ENCODE measurements at regions not wholly inside any gene's neighbourhood (a gene's known extent, or its start where the extent isn't known, plus 50 kb on each side); places are given as distances from the start of the nearest gene placed in this dataset.
A peak's percentile ranks its signal among the peaks of the same experiment; 100 is the strongest.
"Not testable (repeated sequence)": the region's sequence is repeated elsewhere in the genome, so short reads cannot be mapped to it uniquely, and the experiment has no call there.

DNA sequence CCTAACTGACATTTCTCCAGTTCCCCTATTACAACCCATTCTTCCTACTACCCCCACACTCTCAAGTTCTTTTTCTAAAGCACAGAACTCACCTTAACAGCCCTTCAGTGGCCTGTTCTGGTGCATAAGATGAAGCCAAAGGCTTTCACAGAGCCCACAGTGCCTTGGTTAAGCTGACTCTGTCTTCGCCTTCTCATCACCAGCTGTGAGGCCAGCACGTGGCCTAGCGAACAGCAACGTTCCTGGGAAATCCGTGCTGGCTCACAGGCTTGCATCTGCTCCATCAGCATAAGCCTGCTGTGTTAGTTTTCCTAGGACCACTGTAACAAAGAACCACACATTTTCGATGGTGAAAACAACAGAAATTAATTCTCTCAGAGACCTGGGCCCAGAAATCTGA is 67.9 kb upstream of the LPAR1 start:
- no peak for TF ChIP-seq PAX5 (IDR thresholded peaks at IDR 0.05; ENCODE audit: insufficient read depth, low read length, severe bottlenecking)
- TF ChIP-seq SPI1 (IDR thresholded peaks at IDR 0.05; ENCODE audit: low read depth, low read length), result no peak
- TF ChIP-seq POLR2AphosphoS5 (IDR thresholded peaks at IDR 0.05; ENCODE audit: low read depth, low read length), result no peak
- no peak for TF ChIP-seq POLR2A (IDR thresholded peaks at IDR 0.05; ENCODE audit: low read depth, low read length)
- no peak for TF ChIP-seq TAF1 (IDR thresholded peaks at IDR 0.05; ENCODE audit: low read depth, low read length)
- no peak for FAIRE-seq
- DNase-seq (ENCODE audit: insufficient read length, low spot score), result no peak

DNA sequence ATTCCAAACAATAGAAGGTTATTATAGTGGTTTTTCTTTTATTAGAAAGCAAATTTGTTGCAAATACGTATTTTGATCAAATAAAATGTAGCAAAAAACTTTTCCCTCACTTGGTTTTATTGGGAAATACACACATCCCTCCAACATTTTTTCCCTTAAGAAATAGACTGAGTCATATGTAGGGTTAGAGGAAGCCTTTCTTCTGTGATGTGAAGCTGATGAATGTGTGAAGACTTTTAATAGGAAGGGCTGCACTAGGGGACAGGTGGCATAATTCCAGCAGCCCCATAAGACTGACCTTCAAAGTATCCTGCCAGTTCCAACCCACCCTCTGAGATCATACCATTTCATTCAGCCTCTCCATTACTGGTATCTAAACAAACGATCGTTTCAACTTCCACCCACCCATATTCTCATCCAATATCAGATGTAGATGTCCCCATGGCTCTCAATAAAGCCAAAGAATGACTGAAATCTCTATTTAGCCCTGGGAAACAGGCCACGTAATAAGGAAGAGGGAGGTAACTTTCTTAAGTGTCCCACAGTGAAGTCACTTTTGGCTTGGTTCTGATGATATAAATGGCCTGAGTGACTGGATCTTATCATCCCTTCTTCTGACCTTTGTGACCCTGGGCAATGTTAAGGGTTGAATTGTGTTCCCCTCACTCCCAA is 64.7 kb upstream of the LPAR1 start:
- TF ChIP-seq POLR2AphosphoS5 (IDR thresholded peaks at IDR 0.05; ENCODE audit: low read depth, low read length), result no peak
- no peak for TF ChIP-seq POU2F2 (IDR thresholded peaks at IDR 0.05; ENCODE audit: low read depth, low read length)
- TF ChIP-seq POLR2A (IDR thresholded peaks at IDR 0.05; ENCODE audit: low read depth, low read length), result no peak
- TF ChIP-seq SPI1 (IDR thresholded peaks at IDR 0.05; ENCODE audit: low read depth, low read length), result no peak
- no peak for TF ChIP-seq PAX5 (IDR thresholded peaks at IDR 0.05; ENCODE audit: insufficient read depth, low read length, severe bottlenecking)
- no peak for TF ChIP-seq TAF1 (IDR thresholded peaks at IDR 0.05; ENCODE audit: low read depth, low read length)
- FAIRE-seq, result no peak
- DNase-seq (ENCODE audit: insufficient read length, low spot score), result no peak

- no peak for FAIRE-seq
- TF ChIP-seq PAX5 (IDR thresholded peaks at IDR 0.05; ENCODE audit: insufficient read depth, low read length, severe bottlenecking) (no peak), TAF1 (IDR thresholded peaks at IDR 0.05; ENCODE audit: low read depth, low read length) (no peak), POLR2AphosphoS5 (IDR thresholded peaks at IDR 0.05; ENCODE audit: low read depth, low read length) (no peak), SPI1 (IDR thresholded peaks at IDR 0.05; ENCODE audit: low read depth, low read length) (no peak), POU2F2 (IDR thresholded peaks at IDR 0.05; ENCODE audit: low read depth, low read length) (no peak), POLR2A (IDR thresholded peaks at IDR 0.05; ENCODE audit: low read depth, low read length) (no peak)
- DNase-seq (ENCODE audit: insufficient read length, low spot score), result no peak
Measured at GRCh38 chr9:111099199-111100008, 61.1 kb upstream of the LPAR1 start.

DNA sequence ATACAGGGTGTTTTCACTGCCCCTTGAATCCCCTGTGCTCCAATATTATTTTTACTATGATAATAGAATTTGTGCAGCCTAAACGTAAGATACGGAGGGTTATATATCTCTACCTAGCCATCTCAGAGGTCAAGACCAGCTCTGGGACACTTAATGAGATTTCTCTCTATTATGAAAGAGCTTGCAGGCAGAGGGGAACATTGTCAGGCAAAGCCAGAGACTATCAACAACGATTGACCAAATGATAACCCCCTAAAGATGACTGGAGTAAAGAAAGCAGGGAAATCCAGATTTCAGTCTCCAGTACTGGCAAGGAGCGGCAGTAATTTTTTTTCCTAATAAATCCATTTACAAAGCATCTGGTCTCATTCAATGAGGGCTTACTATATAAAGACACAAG is 59.8 kb upstream of the LPAR1 start:
- DNase-seq (ENCODE audit: insufficient read length, low spot score) (no peak), FAIRE-seq (no peak)
- TF ChIP-seq POLR2AphosphoS5 (IDR thresholded peaks at IDR 0.05; ENCODE audit: low read depth, low read length) (no peak), POLR2A (IDR thresholded peaks at IDR 0.05; ENCODE audit: low read depth, low read length) (no peak), PAX5 (IDR thresholded peaks at IDR 0.05; ENCODE audit: insufficient read depth, low read length, severe bottlenecking) (no peak), SPI1 (IDR thresholded peaks at IDR 0.05; ENCODE audit: low read depth, low read length) (no peak), POU2F2 (IDR thresholded peaks at IDR 0.05; ENCODE audit: low read depth, low read length) (no peak)

DNA sequence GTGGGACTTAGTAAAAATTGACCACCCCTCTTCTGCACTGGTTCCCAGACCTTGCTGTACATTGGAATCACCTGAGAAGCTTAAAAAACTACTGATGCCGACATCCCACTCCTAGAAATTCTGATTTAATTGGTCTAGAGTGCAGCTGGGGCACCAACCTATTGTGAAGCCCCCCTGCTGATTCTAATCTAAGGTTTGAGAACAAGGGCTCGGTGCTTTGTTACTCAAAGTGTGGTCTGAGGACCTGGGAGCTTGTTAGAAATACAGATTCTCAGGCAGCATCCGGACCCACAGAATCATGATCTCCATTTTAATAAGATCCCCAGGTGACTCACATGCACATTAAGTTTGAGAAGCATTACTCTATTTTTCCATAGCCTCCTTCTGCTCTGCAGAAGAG is 57.8 kb upstream of the LPAR1 start:
- FAIRE-seq (no peak), DNase-seq (ENCODE audit: insufficient read length, low spot score) (no peak)
- no peak for TF ChIP-seq POLR2AphosphoS5 (IDR thresholded peaks at IDR 0.05; ENCODE audit: low read depth, low read length)
- no peak for TF ChIP-seq SPI1 (IDR thresholded peaks at IDR 0.05; ENCODE audit: low read depth, low read length)
- no peak for TF ChIP-seq PAX5 (IDR thresholded peaks at IDR 0.05; ENCODE audit: insufficient read depth, low read length, severe bottlenecking)
- no peak for TF ChIP-seq POLR2A (IDR thresholded peaks at IDR 0.05; ENCODE audit: low read depth, low read length)
- no peak for TF ChIP-seq POU2F2 (IDR thresholded peaks at IDR 0.05; ENCODE audit: low read depth, low read length)
- TF ChIP-seq TAF1 (IDR thresholded peaks at IDR 0.05; ENCODE audit: low read depth, low read length), result no peak

- no peak for TF ChIP-seq SPI1 (IDR thresholded peaks at IDR 0.05; ENCODE audit: low read depth, low read length)
- no peak for TF ChIP-seq POLR2A (IDR thresholded peaks at IDR 0.05; ENCODE audit: low read depth, low read length)
- no peak for TF ChIP-seq TAF1 (IDR thresholded peaks at IDR 0.05; ENCODE audit: low read depth, low read length)
- no peak for TF ChIP-seq PAX5 (IDR thresholded peaks at IDR 0.05; ENCODE audit: insufficient read depth, low read length, severe bottlenecking)
- no peak for TF ChIP-seq POU2F2 (IDR thresholded peaks at IDR 0.05; ENCODE audit: low read depth, low read length)
- TF ChIP-seq POLR2AphosphoS5 (IDR thresholded peaks at IDR 0.05; ENCODE audit: low read depth, low read length), result no peak
- FAIRE-seq (no peak), DNase-seq (ENCODE audit: insufficient read length, low spot score) (no peak)
Measured at GRCh38 chr9:111095441-111095840, 57.2 kb upstream of the LPAR1 start.

- DNase-seq (ENCODE audit: insufficient read length, low spot score) (no peak), FAIRE-seq (no peak)
- TF ChIP-seq POU2F2 (IDR thresholded peaks at IDR 0.05; ENCODE audit: low read depth, low read length), result no peak
- TF ChIP-seq SPI1 (IDR thresholded peaks at IDR 0.05; ENCODE audit: low read depth, low read length), result no peak
Measured at GRCh38 chr9:111094958-111095357, 56.7 kb upstream of the LPAR1 start.

DNA sequence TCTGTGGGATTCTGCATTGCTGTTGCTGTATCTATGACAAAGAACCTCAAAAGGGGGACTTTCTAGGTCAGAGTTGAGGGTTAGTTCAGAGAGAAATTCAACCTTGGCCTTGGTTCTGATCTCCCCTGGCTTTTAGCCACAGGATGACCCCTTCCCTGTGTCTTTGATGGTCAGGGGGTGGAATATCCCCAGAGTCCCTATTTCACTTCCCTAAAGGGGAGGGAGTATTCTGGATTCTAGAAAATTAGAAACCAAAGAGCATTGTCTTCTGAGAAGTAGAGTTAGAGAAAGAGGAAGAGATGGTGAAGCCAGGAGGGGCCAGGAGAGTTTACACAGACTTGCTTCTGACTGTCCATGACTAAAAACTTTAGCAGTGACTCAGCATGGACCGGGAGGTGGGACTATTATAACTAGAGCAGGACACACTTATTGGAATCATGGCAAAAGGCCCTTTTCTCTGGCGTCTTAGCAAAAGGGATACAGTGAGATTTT is 56.2 kb upstream of the LPAR1 start:
- no peak for DNase-seq (ENCODE audit: insufficient read length, low spot score)
- TF ChIP-seq SPI1 (IDR thresholded peaks at IDR 0.05; ENCODE audit: low read depth, low read length) (peak; percentile 33; the same call in 1 of the 2 replicates), TAF1 (IDR thresholded peaks at IDR 0.05; ENCODE audit: low read depth, low read length) (no peak)
- FAIRE-seq, result no peak

- FAIRE-seq; DNase-seq (ENCODE audit: insufficient read length, low spot score): not testable (repeated sequence)
Measured at GRCh38 chr9:111092167-111092566, 53.9 kb upstream of the LPAR1 start.

All from GM12891 (cell line).